Kidney (tissue), 13 donors: ENCODE measurements at regions not wholly inside any gene's neighbourhood (a gene's known extent, or its start where the extent isn't known, plus 50 kb on each side); places are given as distances from the start of the nearest gene placed in this dataset.

Source experiments
- DNase-seq, 5 donors: peaks; one replicate each; pipeline ENCODE4 v3.0.0-alpha.2; 2013 to 2020
- FAIRE-seq: peaks from 2 replicates; lab custom pipeline; 2012; peaks lifted over from hg19 to GRCh38; lab: Jason Lieb, UNC
- H3K27ac ChIP-seq, 2 donors: one replicate each; pipeline ENCODE4 v1.7.0; 2013; ENCODE audit warnings: low read depth in 2 of 2, low read length in 2 of 2, inconsistent platforms in 1 of 2
- H3K27me3 ChIP-seq: one replicate; pipeline ENCODE4 v1.7.1; 2013; ENCODE audit warnings: low read length, inconsistent platforms; ENCODE audit not compliant: control insufficient read depth, insufficient read depth
- H3K36me3 ChIP-seq, 3 donors: one replicate each; pipeline versions ENCODE4 v1.7.0 to v1.7.1; 2013; ENCODE audit warnings: low read length in 3 of 3, control low read depth in 1 of 3, inconsistent platforms in 1 of 3; ENCODE audit not compliant: insufficient read depth in 3 of 3, control insufficient read depth in 2 of 3
- H3K4me1 ChIP-seq, 3 donors: one replicate each; pipeline versions ENCODE4 v1.7.0 to v1.7.1; 2013; ENCODE audit warnings: low read length in 3 of 3, inconsistent platforms in 1 of 3, low read depth in 1 of 3; ENCODE audit not compliant: control insufficient read depth in 2 of 3, insufficient read depth in 2 of 3
- H3K4me3 ChIP-seq, 3 donors: one replicate each; pipeline versions ENCODE4 v1.7.0 to v1.8.1; 2013; ENCODE audit warnings: low read length in 3 of 3, control low read depth in 1 of 3, inconsistent platforms in 1 of 3
- H3K9ac ChIP-seq, 3 donors: one replicate each; pipeline versions ENCODE4 v1.7.0 to v1.7.1; 2013; ENCODE audit warnings: low read length in 3 of 3, control low read depth in 1 of 3, inconsistent platforms in 1 of 3
- H3K9me3 ChIP-seq, 3 donors: one replicate each; pipeline versions ENCODE4 v1.7.0 to v1.7.1; 2013; ENCODE audit warnings: low read length in 3 of 3, control low read depth in 1 of 3, inconsistent platforms in 1 of 3; ENCODE audit not compliant: control insufficient read depth in 2 of 3, insufficient read depth in 1 of 3
- intact Hi-C: fragments of 100-400 bp; cut with DNase I; formaldehyde crosslinking; loops from one replicate; pipeline ENCODE4 v1.11.1; 2022
- TF ChIP-seq, protein P1 (sequence below): IDR thresholded peaks from 3 replicates; pipeline ENCODE4 v1.5.1; 2012; ENCODE audit warnings: mild to moderate bottlenecking, moderate library complexity, borderline replicate concordance; ENCODE audit not compliant: insufficient read depth; ENCODE audit errors: extremely low read depth
- donor health status: control.
- donor health status: control.
- donor health status: control.
- donor health status: control.
- donor health status: control.
- donor health status: DM: yes; HTN: yes; CAD: no.
- donor health status: Normal renal cell carcinoma (clear cell type).

DNA sequence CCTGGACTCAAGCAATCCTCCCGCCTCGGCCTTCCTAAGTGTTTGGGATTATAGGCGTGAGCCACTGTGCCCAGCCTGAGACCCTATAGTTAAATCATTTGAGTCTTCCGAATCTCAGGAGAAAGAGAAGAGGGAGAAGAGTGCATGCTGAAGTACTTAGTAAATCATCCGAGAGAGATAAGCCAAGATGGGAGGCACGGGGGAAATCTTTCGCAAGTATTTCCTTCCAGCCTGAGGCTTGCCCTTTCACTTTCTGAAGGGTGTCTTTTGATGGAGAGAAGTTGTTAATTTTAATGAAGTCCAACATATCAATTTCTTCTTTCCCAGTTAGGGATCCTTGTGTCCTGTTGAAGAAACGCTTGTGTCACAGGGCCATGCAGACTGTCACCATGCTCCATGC, 97.1 kb upstream of the SLC6A6 start:
- intact Hi-C loops: no loop called here
- no peak overlapping the region for H3K27ac ChIP-seq
- FAIRE-seq: no peak

DNA sequence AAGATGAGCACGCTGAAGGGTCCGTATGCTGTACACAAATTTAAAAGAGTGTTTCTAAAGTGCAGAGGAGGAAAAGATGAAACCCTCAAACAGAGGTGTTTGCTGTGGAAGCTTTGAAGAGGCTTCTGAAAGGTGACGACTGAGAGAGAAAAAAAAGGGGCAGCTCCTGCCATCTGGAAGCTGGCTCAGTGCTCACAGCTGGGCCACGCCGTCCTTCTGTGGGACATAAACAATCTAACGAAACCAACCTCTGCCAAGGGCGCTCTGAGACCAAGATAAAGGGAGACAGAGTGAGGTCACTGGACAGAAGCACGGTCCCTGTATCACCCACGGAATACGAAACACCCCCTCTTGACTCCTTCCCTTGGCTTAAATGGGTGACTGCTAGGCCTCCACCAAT, 96.3 kb upstream of the SLC6A6 start:
- Histone ChIP-seq H3K4me3 (no peak overlapping the region), H3K27ac (no peak overlapping the region), H3K36me3 (no peaks in the 10 kb centered on the region), H3K9ac (no peak overlapping the region), H3K9me3 (peaks cover 0 to 2% (median 0%) of the 10 kb centered on the region in 3 donors), H3K4me1 (no peaks in the 10 kb centered on the region), H3K27me3 (no peaks in the 10 kb centered on the region)
- no peak for DNase-seq
- no peak for FAIRE-seq
- intact Hi-C loops: no loop called here
- TF ChIP-seq, protein P1, sequence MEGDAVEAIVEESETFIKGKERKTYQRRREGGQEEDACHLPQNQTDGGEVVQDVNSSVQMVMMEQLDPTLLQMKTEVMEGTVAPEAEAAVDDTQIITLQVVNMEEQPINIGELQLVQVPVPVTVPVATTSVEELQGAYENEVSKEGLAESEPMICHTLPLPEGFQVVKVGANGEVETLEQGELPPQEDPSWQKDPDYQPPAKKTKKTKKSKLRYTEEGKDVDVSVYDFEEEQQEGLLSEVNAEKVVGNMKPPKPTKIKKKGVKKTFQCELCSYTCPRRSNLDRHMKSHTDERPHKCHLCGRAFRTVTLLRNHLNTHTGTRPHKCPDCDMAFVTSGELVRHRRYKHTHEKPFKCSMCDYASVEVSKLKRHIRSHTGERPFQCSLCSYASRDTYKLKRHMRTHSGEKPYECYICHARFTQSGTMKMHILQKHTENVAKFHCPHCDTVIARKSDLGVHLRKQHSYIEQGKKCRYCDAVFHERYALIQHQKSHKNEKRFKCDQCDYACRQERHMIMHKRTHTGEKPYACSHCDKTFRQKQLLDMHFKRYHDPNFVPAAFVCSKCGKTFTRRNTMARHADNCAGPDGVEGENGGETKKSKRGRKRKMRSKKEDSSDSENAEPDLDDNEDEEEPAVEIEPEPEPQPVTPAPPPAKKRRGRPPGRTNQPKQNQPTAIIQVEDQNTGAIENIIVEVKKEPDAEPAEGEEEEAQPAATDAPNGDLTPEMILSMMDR: no peak

More for the DNA sequence above, 97.1 kb upstream of the SLC6A6 start:
- no peak for DNase-seq
- Histone ChIP-seq H3K9ac (no peak overlapping the region), H3K27me3 (no peaks in the 10 kb centered on the region), H3K9me3 (peaks cover 0 to 2% (median 0%) of the 10 kb centered on the region in 3 donors), H3K4me1 (no peaks in the 10 kb centered on the region), H3K36me3 (no peaks in the 10 kb centered on the region), H3K4me3 (no peak overlapping the region)
- TF ChIP-seq, protein P1: no peak

DNA sequence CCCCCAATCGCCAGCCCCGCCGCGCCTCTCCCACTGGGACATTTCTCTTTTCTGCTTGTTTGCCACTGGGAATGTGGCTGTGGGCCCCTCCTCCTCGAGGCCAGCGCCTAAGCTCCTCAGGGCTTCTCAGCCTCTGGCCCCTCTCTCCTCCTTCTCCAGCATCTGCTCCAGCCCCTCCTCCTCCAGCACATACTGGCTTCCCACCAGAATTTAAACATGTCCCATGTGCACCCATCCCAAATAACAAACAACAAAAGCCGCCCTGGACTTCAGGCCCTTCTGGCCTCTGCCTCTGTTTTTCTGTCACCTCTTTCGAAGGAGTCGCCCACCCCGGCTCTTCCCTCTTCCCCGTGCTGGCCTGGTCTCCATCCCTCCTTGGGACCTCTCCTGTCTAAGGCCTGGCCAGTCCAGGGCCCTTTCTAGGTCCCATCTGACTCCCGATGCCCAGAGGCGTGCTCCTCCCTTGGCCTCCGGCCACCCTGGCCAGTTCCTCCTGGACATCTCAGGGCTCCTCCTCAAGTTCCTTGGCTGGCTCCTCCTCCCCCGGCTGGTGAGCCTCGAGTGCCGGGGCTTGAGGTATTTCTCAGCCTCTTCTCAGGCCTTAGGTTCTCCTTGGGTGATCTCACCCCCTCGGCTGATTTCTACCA, 94.6 kb upstream of the SLC6A6 start:
- Histone ChIP-seq H3K4me3 (no peak overlapping the region), H3K27me3 (no peaks in the 10 kb centered on the region), H3K9ac (no peak overlapping the region), H3K9me3 (peaks cover 0 to 2% (median 0%) of the 10 kb centered on the region in 3 donors), H3K27ac (no peak overlapping the region), H3K4me1 (no peaks in the 10 kb centered on the region), H3K36me3 (no peaks in the 10 kb centered on the region)
- FAIRE-seq: no peak
- intact Hi-C loops: no loop called here
- TF ChIP-seq, protein P1: no peak
- no peak for DNase-seq

DNA sequence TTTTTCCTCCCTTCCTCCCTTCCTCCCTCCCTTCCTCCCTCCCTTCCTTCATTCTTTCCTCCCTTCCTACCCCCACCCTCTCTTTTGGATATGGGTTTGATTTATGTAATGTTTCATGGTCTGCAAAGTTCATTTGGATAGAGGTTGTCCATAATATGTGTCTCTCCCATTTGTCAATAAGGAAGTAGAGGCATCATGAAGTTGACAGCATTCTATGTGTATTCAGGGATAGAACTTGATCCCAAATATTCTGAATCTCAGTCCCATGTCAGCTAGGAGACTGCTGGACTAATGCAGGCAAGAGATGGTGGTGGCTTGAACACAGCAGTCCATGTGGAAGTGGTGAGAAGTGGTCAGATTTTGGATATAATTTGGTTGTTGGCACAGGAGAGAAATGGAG, 90.7 kb upstream of the SLC6A6 start:
- Histone ChIP-seq H3K36me3 (no peaks in the 10 kb centered on the region), H3K27me3 (no peaks in the 10 kb centered on the region), H3K9ac (no peak overlapping the region), H3K9me3 (peaks cover 0 to 2% (median 0%) of the 10 kb centered on the region in 3 donors), H3K4me3 (no peak overlapping the region), H3K4me1 (no peaks in the 10 kb centered on the region), H3K27ac (no peak overlapping the region)
- DNase-seq (no peak), FAIRE-seq (no peak)
- TF ChIP-seq, protein P1: no peak
- intact Hi-C loops: no loop called here
